PC-3 (cell line): ENCODE measurements at regions not wholly inside any gene's neighbourhood (a gene's known extent, or its start where the extent isn't known, plus 50 kb on each side); places are given as distances from the start of the nearest gene placed in this dataset.

Experiments
- ATAC-seq: fragments of 200-7000 bp; cut with Tn5 transposase; 2 replicates; pipeline ENCODE4 v1.9.1; 2020; ENCODE audit warnings: mild to moderate bottlenecking, moderate library complexity
- BruUV-seq: library from RNA; stranded (reverse); fragments of 400-500 nt; replicated peaks from 2 replicates; lab custom pipeline; 2021; lab: Mats Ljungman, UMichigan
- CTCF ChIA-PET: fragments of 300-600 bp; sonication (Branson Sonifier 250); formaldehyde crosslinking; loops from one replicate; lab custom pipeline; 2022; ENCODE audit warnings: antibody characterized with exemption; lab: Charles Lee
- POLR2A ChIA-PET: fragments of 300-600 bp; sonication (Branson Sonifier 250); formaldehyde crosslinking; loops from one replicate; lab custom pipeline; 2022; ENCODE audit warnings: antibody characterized with exemption; ENCODE audit not compliant: unreplicated experiment; lab: Charles Lee
- DNase-seq: peaks from one replicate; pipeline ENCODE4 v3.0.0-alpha.2; 2015
- H2AFZ ChIP-seq: fragments of 300-600 bp; sonication (generic); 2 replicates; pipeline ENCODE4 v1.6.0; 2016; ENCODE audit warnings: antibody characterized with exemption, low read length
- H3F3A ChIP-seq: fragments of 300-600 bp; sonication (generic); one replicate; pipeline ENCODE4 v1.6.0; 2017; ENCODE audit warnings: antibody characterized with exemption, low read length, control low read depth, mild to moderate bottlenecking; ENCODE audit not compliant: unreplicated experiment
- H3K27ac ChIP-seq: fragments of 300-600 bp; sonication (generic); 2 replicates; pipeline ENCODE4 v1.5.1; 2016; ENCODE audit warnings: mild to moderate bottlenecking, low read length
- H3K27me3 ChIP-seq: fragments of 300-600 bp; sonication (generic); 2 replicates; pipeline ENCODE4 v1.6.1; 2016; ENCODE audit warnings: low read length, mixed read lengths
- H3K36me3 ChIP-seq: fragments of 300-600 bp; sonication (generic); 2 replicates; pipeline ENCODE4 v1.6.1; 2016; ENCODE audit warnings: low read depth, mixed run types, low read length, mixed read lengths
- H3K4me1 ChIP-seq: fragments of 300-600 bp; sonication (generic); 2 replicates; pipeline ENCODE4 v1.5.1; 2016; ENCODE audit warnings: low read length; ENCODE audit not compliant: insufficient read depth
- H3K4me2 ChIP-seq: fragments of 300-600 bp; sonication (generic); 2 replicates; pipeline ENCODE4 v1.6.0; 2016; ENCODE audit warnings: low read length
- H3K4me3 ChIP-seq: fragments of 300-600 bp; sonication (generic); 2 replicates; pipeline ENCODE4 v1.5.1; 2016; ENCODE audit warnings: mild to moderate bottlenecking, low read length, mixed read lengths
- H3K79me2 ChIP-seq: fragments of 300-600 bp; sonication (generic); 2 replicates; pipeline ENCODE4 v1.6.1; 2017; ENCODE audit warnings: low read length, mixed read lengths
- H3K9ac ChIP-seq: fragments of 300-600 bp; sonication (generic); 2 replicates; pipeline ENCODE4 v1.6.0; 2016; ENCODE audit warnings: mild to moderate bottlenecking, low read length
- H3K9me2 ChIP-seq: fragments of 300-600 bp; sonication (generic); replicated peaks from 2 replicates; pipeline ENCODE4 v1.6.1; 2016; ENCODE audit warnings: mixed run types, low read length, mixed read lengths
- H3K9me3 ChIP-seq: fragments of 300-600 bp; sonication (generic); 2 replicates; pipeline ENCODE4 v1.6.1; 2016; ENCODE audit warnings: low read length, mixed read lengths
- H4K20me1 ChIP-seq: fragments of 300-600 bp; sonication (generic); 2 replicates; pipeline ENCODE4 v1.6.1; 2016; ENCODE audit warnings: low read length, mixed read lengths
- EZH2 ChIP-seq: fragments of 300-600 bp; sonication (generic); IDR thresholded peaks from one replicate; pipeline ENCODE4 v1.6.1; 2017; ENCODE audit warnings: antibody characterized with exemption, mild to moderate bottlenecking, low read length; ENCODE audit not compliant: unreplicated experiment
- EZH2phosphoT487 ChIP-seq: fragments of 300-600 bp; sonication (generic); IDR thresholded peaks from 2 replicates; pipeline ENCODE4 v1.6.1; 2018; ENCODE audit warnings: mild to moderate bottlenecking, antibody characterized with exemption, low read length, borderline replicate concordance
- intact Hi-C: fragments of 100-400 bp; cut with micrococcal nuclease; formaldehyde crosslinking; loops from 2 replicates; pipeline ENCODE4 v1.9.0; 2023
- TF ChIP-seq, protein P1 (sequence below): fragments of 300-600 bp; sonication (generic); conservative IDR thresholded peaks from 2 replicates; pipeline ENCODE4 v1.5.1; 2017; ENCODE audit warnings: antibody characterized with exemption, low read depth, mild to moderate bottlenecking, low read length

DNA sequence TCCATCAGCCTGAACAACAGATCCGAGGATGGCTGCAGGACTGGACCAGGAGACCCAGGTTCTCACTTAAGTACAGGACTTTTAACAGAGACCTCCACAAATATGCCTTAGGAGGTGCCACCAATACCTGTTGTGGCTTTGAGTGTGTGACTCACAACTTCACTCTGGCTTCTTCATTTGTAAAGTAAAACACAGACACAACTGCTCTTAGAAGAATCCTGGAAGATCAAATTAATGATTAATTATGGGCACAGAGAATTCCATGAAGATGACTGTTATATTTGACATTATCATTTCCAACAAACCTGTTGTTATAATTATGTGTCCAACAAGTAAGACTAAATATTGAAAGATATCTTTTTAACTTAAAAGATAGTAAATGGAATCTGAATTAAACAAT is 481.4 kb upstream of the KLHL29 start:
- no peak for DNase-seq
- BruUV-seq = no TSS peak
- Histone ChIP-seq H2AFZ (no peak overlapping the region), H3K4me2 (no peak overlapping the region), H3K27ac (no peak overlapping the region), H3F3A (no peaks in the 10 kb centered on the region), H3K9ac (no peak overlapping the region), H3K79me2 (no peaks in the 10 kb centered on the region), H3K36me3 (no peaks in the 10 kb centered on the region), H3K27me3 (no peaks in the 10 kb centered on the region), H3K4me1 (no peaks in the 10 kb centered on the region), H4K20me1 (no peaks in the 10 kb centered on the region), H3K9me2 (no peaks in the 10 kb centered on the region), H3K4me3 (no peak overlapping the region), H3K9me3 (0 out of 2 replicates have a peak, but pooled peaks cover 3% of the 10 kb centered on the region)
- ChIA-PET CTCF (no interaction called here), POLR2A (no interaction called here)
- ATAC-seq = no peak
- intact Hi-C loops = no loop called here
- no peak for TF ChIP-seq EZH2phosphoT487
- TF ChIP-seq, protein P1, sequence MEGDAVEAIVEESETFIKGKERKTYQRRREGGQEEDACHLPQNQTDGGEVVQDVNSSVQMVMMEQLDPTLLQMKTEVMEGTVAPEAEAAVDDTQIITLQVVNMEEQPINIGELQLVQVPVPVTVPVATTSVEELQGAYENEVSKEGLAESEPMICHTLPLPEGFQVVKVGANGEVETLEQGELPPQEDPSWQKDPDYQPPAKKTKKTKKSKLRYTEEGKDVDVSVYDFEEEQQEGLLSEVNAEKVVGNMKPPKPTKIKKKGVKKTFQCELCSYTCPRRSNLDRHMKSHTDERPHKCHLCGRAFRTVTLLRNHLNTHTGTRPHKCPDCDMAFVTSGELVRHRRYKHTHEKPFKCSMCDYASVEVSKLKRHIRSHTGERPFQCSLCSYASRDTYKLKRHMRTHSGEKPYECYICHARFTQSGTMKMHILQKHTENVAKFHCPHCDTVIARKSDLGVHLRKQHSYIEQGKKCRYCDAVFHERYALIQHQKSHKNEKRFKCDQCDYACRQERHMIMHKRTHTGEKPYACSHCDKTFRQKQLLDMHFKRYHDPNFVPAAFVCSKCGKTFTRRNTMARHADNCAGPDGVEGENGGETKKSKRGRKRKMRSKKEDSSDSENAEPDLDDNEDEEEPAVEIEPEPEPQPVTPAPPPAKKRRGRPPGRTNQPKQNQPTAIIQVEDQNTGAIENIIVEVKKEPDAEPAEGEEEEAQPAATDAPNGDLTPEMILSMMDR = no peak
- no peak for TF ChIP-seq EZH2

DNA sequence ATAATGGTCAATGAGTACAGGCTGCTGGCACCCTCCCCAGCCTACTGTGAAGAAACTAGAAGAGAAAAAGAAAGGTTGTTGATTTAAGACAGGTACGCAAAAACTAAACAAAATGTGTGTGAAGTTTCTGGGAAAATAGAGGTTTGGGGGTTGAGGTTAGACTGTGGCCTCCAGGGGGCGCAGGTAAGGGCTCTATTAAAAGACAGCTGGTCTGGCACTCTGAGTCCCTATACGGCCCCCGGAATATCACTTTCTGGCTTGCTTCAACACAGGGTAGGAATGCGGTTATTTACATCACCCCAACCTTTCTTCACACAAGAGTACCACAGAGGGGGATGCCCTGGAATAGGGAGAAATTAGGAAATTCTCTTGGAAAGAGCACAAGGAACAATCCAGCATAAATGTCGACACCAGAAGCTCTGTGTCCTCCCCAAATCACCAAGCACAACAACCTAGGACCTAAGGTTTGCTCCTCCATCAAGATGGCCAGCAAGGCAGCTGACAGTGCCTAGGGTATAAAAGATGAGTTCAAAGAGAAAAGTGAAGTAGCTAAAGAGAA is 480.8 kb upstream of the KLHL29 start:
- H2AFZ ChIP-seq = no peak overlapping the region
- H3K4me1 ChIP-seq = no peaks in the 10 kb centered on the region
- H3K9me3 ChIP-seq = 0 out of 2 replicates have a peak, but pooled peaks cover 3% of the 10 kb centered on the region
- no peak overlapping the region for H3K27ac ChIP-seq
- intact Hi-C loops = no loop called here
- H3K79me2 ChIP-seq = no peaks in the 10 kb centered on the region
- no peaks in the 10 kb centered on the region for H4K20me1 ChIP-seq
- TF ChIP-seq, protein P1 = peak; percentile 55
- no peak for TF ChIP-seq EZH2phosphoT487
- no peak for TF ChIP-seq EZH2
- no peak overlapping the region for H3K9ac ChIP-seq
- no TSS peak for BruUV-seq
- H3K4me2 ChIP-seq = no peak overlapping the region
- H3K36me3 ChIP-seq = no peaks in the 10 kb centered on the region
- H3K9me2 ChIP-seq = no peaks in the 10 kb centered on the region
- ChIA-PET POLR2A (no interaction called here), CTCF (no interaction called here)
- no peak overlapping the region for H3K4me3 ChIP-seq
- no peak for ATAC-seq
- H3K27me3 ChIP-seq = no peaks in the 10 kb centered on the region
- H3F3A ChIP-seq = no peaks in the 10 kb centered on the region
- DNase-seq = peak; percentile 3

DNA sequence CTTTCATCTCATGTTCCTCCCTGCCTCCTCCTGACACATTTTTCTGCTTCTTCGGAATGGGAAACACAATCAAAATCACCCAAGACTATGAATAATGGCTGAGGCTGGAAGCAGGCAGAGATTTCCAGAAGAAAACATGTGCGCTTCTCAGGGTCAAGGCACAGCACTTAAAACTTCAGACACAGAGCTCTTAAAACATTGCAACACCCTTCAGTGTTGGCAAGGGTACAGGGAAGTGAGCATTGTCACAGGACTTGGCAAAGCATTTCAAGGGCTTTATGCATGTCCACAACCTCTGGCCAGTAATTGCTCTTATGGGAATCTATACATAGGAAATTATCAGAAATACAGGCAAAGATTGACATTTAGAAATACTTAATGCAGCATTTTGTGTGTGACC is 477.6 kb upstream of the KLHL29 start:
- BruUV-seq = no TSS peak
- intact Hi-C loops = no loop called here
- Histone ChIP-seq H3K27me3 (no peaks in the 10 kb centered on the region), H3K4me3 (no peak overlapping the region), H3K9ac (no peak overlapping the region), H4K20me1 (no peaks in the 10 kb centered on the region), H3K79me2 (no peaks in the 10 kb centered on the region), H3K27ac (no peak overlapping the region), H3F3A (no peaks in the 10 kb centered on the region), H3K4me1 (no peaks in the 10 kb centered on the region), H3K9me3 (no peaks in the 10 kb centered on the region), H3K36me3 (no peaks in the 10 kb centered on the region), H3K9me2 (no peaks in the 10 kb centered on the region), H2AFZ (no peak overlapping the region), H3K4me2 (no peak overlapping the region)
- ChIA-PET CTCF (no interaction called here), POLR2A (no interaction called here)
- no peak for DNase-seq
- no peak for TF ChIP-seq EZH2
- TF ChIP-seq EZH2phosphoT487 = no peak
- TF ChIP-seq, protein P1 = no peak
- ATAC-seq = no peak
